ENCODE measurements at regions not wholly inside any gene's neighbourhood (a gene's known extent, or its start where the extent isn't known, plus 50 kb on each side); places are given as distances from the start of the nearest gene placed in this dataset.

- TF ChIP-seq MAFK (IDR thresholded peaks at IDR 0.05; ENCODE audit: partially characterized antibody) (no peak), GATA3 (IDR thresholded peaks at IDR 0.05; ENCODE audit: borderline replicate concordance) (no peak), CTCF (IDR thresholded peaks at IDR 0.05) (no peak), POLR2A (IDR thresholded peaks at IDR 0.05; ENCODE audit: low read length) (no peak), SMC3 (IDR thresholded peaks at IDR 0.05) (no peak), RFX5 (IDR thresholded peaks at IDR 0.05) (no peak), RAD21 (conservative IDR thresholded peaks at IDR 0.05 in 1 of 2, IDR thresholded peaks at IDR 0.05 in 1 of 2) (no peak), KDM1A (IDR thresholded peaks at IDR 0.05; ENCODE audit: low read depth) (no peak), REST (IDR thresholded peaks at IDR 0.05) (no peak), FOSL2 (IDR thresholded peaks at IDR 0.05) (no peak), FOSL2 (CRISPR knock-in tag; IDR thresholded peaks at IDR 0.05) (no peak)
These were observed 305.7 kb downstream of the RPLP1 start for GRCh38 chr15:69758291-69758771.
